Right forelimb (tissue), 1 donor: ENCODE measurements at regions not wholly inside any gene's neighbourhood (a gene's known extent, or its start where the extent isn't known, plus 50 kb on each side); places are given as distances from the start of the nearest gene placed in this dataset.

Experiments used
- DNase-seq: peaks from one replicate; pipeline ENCODE4 v3.0.0-alpha.2; 2018

GRCh38 chr12:13487326-13487725 is 290.8 kb downstream of the EMP1 start:
- DNase-seq = no peak

GRCh38 chr12:13486794-13487193 is 290.3 kb downstream of the EMP1 start:
- DNase-seq = no peak

GRCh38 chr12:13478650-13479181 is 282.2 kb downstream of the EMP1 start:
- no peak for DNase-seq

- DNase-seq = no peak
Observed at GRCh38 chr12:13474381-13474780, 277.9 kb downstream of the EMP1 start.

- no peak for DNase-seq
Observed at GRCh38 chr12:13472690-13473089, 276.2 kb downstream of the EMP1 start.

GRCh38 chr12:13471471-13471870 is 274.9 kb downstream of the EMP1 start:
- no peak for DNase-seq

- no peak for DNase-seq
Observed at GRCh38 chr12:13465635-13466034, 269.1 kb downstream of the EMP1 start.

GRCh38 chr12:13463189-13463588 is 266.7 kb downstream of the EMP1 start:
- DNase-seq = no peak

GRCh38 chr12:13462450-13462849 is 265.9 kb downstream of the EMP1 start:
- no peak for DNase-seq

- DNase-seq = no peak
Observed at GRCh38 chr12:13455778-13456144, 259.2 kb downstream of the EMP1 start.

GRCh38 chr12:13454991-13455777 is 258.7 kb downstream of the EMP1 start:
- no peak for DNase-seq

GRCh38 chr12:13452955-13453570 is 256.5 kb downstream of the EMP1 start:
- no peak for DNase-seq

GRCh38 chr12:13451776-13452175 is 255.2 kb downstream of the EMP1 start:
- DNase-seq = no peak

GRCh38 chr12:13450231-13451080 is 253.9 kb downstream of the EMP1 start:
- DNase-seq = no peak

GRCh38 chr12:13444076-13444475 is 247.6 kb downstream of the EMP1 start:
- no peak for DNase-seq

- no peak for DNase-seq
Observed at GRCh38 chr12:13443498-13443897, 247.0 kb downstream of the EMP1 start.

- DNase-seq = no peak
Observed at GRCh38 chr12:13443028-13443427, 246.5 kb downstream of the EMP1 start.

GRCh38 chr12:13442457-13442856 is 245.9 kb downstream of the EMP1 start:
- no peak for DNase-seq

- no peak for DNase-seq
Observed at GRCh38 chr12:13440844-13441243, 244.3 kb downstream of the EMP1 start.

- no peak for DNase-seq
Observed at GRCh38 chr12:13437541-13437940, 241.0 kb downstream of the EMP1 start.

- no peak for DNase-seq
Observed at GRCh38 chr12:13436696-13437391, 240.3 kb downstream of the EMP1 start.

- no peak for DNase-seq
Observed at GRCh38 chr12:13436182-13436581, 239.7 kb downstream of the EMP1 start.
